ENCODE measurements at regions not wholly inside any gene's neighbourhood (a gene's known extent, or its start where the extent isn't known, plus 50 kb on each side); places are given as distances from the start of the nearest gene placed in this dataset.

DNA sequence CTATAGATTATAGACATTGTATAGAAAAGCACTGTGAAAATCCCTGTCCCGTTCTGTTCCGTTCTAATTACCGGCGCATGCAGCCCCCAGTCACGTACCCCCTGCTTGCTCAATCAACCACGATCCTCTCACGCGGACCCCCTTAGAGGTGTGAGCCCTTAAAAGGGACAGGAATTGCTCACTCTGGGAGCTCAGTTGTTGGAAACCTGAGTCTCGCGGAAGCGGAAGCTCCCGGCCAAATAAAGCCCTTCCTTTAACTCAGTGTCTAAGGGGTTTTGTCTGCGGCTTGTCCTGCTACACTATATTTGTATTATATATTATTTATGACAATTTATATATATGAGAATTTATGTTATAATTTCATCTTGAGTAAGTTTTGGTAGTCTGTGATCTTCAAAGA lies 213.6 kb upstream of the AMIGO2 start:
- in situ Hi-C loops (cut with MboI; ENCODE audit: low sequenced_read_pairs, unreplicated experiment) = no loop called here
- no peak for DNase-seq (ENCODE audit: low spot score)
- TF ChIP-seq, protein P1, sequence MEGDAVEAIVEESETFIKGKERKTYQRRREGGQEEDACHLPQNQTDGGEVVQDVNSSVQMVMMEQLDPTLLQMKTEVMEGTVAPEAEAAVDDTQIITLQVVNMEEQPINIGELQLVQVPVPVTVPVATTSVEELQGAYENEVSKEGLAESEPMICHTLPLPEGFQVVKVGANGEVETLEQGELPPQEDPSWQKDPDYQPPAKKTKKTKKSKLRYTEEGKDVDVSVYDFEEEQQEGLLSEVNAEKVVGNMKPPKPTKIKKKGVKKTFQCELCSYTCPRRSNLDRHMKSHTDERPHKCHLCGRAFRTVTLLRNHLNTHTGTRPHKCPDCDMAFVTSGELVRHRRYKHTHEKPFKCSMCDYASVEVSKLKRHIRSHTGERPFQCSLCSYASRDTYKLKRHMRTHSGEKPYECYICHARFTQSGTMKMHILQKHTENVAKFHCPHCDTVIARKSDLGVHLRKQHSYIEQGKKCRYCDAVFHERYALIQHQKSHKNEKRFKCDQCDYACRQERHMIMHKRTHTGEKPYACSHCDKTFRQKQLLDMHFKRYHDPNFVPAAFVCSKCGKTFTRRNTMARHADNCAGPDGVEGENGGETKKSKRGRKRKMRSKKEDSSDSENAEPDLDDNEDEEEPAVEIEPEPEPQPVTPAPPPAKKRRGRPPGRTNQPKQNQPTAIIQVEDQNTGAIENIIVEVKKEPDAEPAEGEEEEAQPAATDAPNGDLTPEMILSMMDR (IDR thresholded peaks at IDR 0.05; ENCODE audit: borderline replicate concordance, control extremely low read depth, extremely low read depth, insufficient read depth, missing control alignments) = no peak

GRCh38 chr12:47286676-47287075 lies 206.9 kb upstream of the AMIGO2 start:
- no peak for DNase-seq (ENCODE audit: low spot score)
- in situ Hi-C loops (cut with MboI; ENCODE audit: low sequenced_read_pairs, unreplicated experiment) = no loop called here
- TF ChIP-seq, protein P1 (IDR thresholded peaks at IDR 0.05; ENCODE audit: borderline replicate concordance, control extremely low read depth, extremely low read depth, insufficient read depth, missing control alignments) = no peak
